Cerebellar cortex (tissue), 1 donor: ENCODE measurements at regions not wholly inside any gene's neighbourhood (a gene's known extent, or its start where the extent isn't known, plus 50 kb on each side); places are given as distances from the start of the nearest gene placed in this dataset.
A peak's percentile ranks its signal among the peaks of the same experiment; 100 is the strongest.
"Not testable (repeated sequence)": the region's sequence is repeated elsewhere in the genome, so short reads cannot be mapped to it uniquely, and the experiment has no call there.

Experiments
- DNase-seq: peaks from one replicate; pipeline ENCODE4 v3.0.0-alpha.2; 2015; ENCODE audit warnings: low spot score

DNA sequence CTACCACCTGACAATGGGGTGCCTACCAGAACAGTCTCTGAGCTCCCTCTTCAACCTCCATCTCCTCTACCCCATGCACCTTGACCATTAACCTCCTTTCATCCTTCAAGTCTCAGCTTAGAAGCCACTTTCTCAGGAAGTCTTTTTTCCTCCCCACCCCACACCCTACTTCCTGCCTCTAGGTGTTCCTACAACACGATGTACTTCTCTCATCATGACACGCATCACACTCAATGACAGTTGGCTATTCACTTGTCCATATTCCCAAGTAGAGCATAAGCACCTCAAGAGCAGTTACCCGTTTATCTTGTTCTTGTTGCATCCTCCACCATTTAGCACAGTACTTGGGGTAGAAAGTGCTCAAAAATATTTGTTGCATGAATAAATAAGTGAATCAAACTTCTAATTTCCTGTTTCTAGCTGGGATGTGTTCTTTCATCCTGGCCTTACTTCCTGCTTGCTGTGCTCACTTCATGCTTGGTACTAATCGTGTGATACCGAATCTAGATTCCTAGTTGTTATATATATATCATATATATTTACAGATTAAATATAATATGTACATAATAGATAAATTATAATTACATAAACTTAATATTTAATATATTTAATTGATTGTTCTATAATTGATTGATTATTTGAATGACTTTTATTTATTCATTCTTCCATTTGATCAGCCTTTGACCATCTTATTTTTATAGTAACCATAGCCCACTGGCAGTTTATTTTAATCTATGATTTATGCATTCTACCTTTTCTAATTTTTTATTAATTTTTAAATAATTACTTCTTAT is 177.5 kb upstream of the TMEM45B start:
- no peak for DNase-seq

DNA sequence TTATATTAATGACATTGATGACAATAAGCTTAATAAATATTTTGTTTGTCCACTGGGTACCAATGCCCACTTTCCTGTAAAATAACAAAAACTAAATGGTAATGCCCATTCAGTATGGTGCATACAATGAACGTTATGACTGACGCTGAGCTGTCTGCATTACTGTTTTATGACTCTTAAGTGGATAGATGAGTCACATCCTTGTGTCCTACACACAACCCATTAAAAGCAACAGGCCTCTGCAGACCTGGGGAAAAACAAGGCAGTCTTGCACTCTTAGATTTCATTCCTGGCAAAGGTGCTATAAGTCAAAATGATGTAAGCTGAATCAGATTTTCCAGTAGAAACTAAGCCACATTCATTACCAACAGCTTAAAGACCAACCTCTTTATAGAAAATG is 176.3 kb upstream of the TMEM45B start:
- no peak for DNase-seq

- no peak for DNase-seq
Observed at GRCh38 chr11:129640671-129641070, 175.0 kb upstream of the TMEM45B start.

DNA sequence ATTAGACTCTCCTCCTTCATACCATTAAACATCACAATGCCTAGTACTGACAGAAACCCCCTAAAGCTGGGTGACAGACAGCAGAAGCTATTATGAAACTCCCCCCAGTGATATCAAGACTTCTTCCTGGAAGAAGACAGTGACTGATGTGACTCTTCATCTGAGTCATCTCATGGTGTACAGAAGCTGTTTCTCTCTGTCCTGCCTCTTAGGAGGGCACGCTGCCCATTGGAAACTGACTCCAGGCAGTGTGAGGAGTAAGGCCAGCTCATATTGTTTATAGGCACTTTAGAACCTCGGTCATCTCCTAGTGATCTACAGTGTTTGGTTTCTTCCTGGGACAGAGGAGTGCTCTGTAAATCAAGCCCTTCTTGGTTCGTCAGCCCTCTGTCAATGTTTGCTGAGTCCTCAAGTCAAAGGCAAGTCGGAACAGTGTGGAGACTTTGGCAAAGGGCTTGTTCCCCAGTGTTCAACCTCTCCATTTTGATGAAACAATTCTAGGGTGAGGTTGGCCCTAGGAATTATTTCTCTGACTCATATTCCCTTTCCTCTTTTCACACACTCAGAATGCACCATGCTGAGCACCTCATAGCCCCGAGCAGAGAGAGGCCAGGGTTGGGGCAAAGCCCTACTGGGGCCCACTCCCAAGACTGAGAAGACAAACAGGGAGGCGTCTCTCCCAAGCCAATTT is 172.5 kb upstream of the TMEM45B start:
- DNase-seq = no peak

DNA sequence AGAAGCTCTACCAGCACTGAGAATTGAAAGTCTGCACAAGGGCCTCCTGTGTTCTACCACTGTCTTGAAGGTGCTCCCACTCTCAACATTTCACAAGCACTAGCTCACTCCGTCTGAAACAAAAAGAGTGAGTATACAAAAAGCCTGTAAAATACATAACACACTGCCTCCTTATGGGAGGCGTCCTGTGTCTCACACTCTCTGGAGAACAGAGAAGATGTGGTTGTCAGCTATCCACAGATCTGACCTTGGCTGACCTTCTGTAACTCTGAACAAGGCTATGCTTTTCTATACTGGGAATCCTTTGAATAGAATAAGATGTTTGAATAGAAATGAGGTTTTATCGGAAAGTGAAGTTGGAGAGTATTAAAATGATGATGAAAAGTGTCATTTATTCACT is 171.3 kb upstream of the TMEM45B start:
- DNase-seq = no peak

DNA sequence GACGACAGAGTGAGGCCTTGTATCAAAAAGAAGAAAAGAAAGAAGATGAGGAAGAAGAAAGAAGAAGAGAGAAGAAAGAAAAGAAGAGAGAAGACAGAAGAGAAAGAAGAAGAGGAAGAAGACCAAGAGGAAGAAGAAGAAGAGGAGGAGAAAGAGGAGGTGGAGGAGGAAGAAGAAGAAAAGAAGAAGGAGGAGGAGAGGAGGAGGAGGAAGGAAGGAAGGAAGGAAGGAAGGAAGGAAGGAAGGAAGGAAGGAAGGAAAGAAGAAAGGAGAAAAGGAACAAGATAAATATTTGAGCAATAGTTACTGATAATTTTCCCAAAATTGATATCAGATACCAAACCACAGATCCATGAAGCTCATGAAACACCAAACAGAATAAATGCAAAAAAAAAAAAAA is 169.7 kb upstream of the TMEM45B start:
- no peak for DNase-seq

DNA sequence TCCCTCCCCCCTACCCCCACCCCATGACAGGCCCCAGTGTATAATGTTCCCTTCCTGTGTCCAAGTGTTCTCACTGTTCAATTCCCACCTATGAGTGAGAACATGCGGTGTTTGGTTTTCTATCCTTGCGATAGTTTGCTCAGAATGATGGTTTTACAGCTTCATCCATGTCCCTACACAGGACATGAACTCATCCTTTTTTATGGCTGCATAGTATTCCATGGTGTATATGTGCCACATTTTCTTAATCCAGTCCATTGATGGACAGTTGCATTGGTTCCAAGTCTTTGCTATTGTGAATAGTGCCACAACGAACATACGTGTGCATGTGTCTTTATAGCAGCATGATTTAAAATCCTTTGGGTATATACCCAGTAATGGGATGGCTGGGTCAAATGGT is 165.6 kb upstream of the TMEM45B start:
- not testable (repeated sequence) for DNase-seq

GRCh38 chr11:129652835-129653234 is 162.8 kb upstream of the TMEM45B start:
- DNase-seq = no peak

DNA sequence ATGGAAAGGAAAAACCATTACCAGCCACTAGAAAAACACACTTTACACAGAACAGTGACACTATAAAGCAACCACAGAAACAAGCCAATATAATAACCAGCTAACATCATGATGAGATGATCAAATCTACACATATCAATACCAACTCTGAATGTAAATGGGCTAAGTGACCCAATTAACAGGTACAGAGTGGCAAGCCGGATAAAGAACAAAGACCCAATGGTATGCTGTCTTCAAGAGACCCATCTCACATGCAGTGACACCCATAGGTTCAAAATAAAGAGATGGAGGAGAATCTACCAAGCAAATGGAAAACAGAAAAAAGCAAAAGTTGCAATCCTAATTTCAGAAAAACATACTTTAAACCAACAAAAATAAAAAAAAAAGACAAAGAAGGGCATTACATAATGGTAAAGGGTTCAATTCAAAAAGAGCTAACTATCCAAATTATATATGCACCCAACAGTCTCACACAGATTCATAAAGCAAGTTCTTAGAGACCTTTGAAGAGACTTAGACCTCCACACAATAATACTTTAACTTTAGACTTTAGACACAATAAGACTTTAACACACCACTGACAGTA is 160.3 kb upstream of the TMEM45B start:
- no peak for DNase-seq

DNA sequence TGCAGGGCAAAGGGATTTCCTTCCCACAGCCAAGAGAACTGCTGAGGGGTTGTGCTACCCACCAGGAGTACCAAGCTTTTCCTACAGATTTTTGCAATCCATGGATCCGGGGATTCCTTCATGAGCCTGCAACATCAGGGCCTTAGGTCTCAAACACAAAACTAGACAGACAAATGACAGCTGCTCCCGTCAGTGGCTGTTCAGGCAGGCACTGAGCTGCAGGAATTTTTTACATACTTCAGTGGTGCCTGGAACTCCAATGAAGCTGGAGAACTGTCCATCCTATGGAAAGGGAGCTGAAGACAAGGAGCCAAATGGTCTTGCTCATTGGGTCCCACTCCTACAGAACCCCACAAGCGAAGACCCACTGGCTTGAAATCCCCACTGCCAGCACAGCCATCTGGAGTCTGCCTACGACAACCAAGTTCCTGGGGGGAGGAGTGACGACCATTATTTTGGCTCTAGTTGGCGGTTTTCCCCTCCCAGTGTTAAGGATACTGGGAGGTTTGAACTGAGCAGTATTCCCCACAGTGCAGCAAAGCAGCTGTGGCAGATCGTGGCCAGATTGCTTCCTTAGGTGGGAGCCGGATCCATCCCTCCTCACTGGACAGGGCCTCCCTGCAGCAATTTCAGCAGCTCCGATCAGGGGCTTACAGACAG is 157.7 kb upstream of the TMEM45B start:
- no peak for DNase-seq

DNA sequence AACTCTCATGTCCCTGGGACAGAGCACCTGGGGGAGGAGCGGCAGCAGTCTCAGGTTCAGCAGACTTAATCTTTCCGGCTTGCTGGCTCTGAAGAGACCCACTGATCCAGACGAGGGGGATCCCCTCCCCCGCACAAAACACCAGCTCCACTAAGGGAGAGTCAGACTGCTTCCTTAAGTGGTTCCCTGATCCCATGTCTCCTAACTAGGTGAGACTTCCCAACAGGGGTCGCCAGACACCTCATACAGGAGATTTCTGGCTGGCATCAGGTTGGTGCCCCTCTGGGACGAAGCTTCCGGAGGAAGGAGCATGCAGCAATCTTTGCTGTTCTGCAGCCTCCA is 157.2 kb upstream of the TMEM45B start:
- DNase-seq = no peak

DNA sequence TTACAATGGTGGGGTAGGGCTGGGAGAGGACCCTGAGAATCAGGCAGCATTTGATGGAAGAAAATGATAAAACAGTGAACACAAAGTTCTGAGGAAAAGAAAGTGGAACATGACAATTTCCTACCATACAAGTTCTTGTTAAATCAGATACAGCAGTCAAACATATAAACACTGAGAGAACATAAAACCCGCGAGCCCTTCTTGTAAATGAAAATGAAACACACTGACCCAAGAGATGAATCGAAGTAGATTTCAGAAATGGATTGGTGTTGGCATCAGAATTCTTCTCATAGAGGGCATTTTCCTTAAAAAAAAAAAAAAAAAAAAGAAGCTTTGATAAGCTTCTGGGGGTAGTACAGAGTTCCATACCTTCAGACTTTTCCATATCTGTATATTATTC is 134.7 kb upstream of the TMEM45B start:
- no peak for DNase-seq

DNA sequence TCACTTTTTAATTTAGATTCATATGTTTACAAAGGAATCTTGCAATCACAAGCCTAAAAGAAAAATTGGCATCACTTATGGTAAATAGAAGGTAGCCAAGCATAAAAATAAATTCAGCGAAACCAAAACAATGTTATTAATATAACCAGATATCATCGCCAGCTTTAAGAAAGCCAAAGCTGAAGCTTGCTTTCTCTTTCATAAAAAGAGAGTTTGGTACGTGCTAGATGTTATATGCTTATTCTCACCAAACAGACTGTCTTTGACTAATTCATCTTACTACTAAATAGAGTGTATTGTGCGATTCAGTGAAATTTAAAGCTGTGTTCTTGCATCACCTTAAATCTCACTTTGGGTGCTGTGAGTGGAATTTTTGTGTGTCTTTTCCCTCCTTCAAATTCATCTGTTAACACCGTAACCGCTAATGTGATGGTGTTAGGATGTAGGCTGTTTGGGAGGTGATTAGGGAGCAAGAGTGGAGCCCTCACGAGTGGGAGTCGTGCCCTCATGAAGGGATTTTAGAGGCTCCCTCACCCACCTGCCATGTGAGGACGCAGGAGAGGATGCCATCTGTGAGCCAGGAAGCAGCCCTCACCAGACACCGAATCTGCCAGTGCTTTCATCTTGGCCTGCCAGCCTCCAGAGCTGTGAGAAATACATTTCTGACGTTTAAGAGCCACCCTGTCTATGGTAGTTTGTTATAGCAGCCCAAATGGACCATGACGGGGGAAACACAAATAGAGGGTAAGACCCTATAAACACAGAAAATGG is 134.1 kb upstream of the TMEM45B start:
- DNase-seq = no peak

DNA sequence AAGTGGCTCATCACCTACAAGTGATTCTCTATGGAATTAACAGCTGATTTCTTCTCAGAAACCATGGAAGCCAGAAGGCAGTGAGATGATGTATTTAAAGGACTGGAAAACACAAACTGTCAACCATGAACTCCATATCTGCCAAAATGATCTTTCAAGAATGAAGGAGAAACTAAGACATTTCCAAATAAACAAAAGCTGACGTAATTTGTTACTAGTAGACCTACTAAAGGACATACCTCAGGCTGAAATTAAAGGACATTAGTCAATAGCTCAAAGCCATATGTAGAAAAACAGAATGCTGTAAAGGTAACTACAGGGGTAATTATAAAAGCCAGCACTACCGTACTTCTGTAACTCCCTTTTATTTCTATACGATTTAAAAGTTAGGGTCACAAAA is 129.4 kb upstream of the TMEM45B start:
- no peak for DNase-seq

DNA sequence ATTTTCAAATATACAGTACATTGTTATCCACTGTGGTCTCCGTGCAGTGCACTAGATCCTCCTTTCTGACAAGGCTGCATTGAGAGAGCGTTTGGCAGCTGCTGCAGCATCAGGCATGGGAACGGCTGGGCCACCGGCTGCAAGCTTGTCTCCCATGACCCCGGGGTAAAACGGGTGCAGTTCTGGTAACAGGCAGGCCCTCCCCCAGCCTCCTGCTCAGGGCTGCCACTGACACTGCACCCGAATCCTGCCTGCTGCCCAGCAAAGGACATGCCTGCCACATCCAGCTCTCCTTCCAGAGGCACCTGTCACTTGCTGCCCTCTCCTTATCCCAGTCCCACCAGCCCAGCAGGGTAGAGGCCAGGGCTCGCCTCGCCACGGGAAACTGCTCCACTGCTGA is 124.5 kb upstream of the TMEM45B start:
- DNase-seq = no peak

GRCh38 chr11:129694538-129694937 is 121.1 kb upstream of the TMEM45B start:
- peak; percentile 1 for DNase-seq

GRCh38 chr11:129694966-129695365 is 120.7 kb upstream of the TMEM45B start:
- no peak for DNase-seq

- peak; percentile 20 for DNase-seq
Observed at GRCh38 chr11:129695571-129696308, 119.9 kb upstream of the TMEM45B start.

DNA sequence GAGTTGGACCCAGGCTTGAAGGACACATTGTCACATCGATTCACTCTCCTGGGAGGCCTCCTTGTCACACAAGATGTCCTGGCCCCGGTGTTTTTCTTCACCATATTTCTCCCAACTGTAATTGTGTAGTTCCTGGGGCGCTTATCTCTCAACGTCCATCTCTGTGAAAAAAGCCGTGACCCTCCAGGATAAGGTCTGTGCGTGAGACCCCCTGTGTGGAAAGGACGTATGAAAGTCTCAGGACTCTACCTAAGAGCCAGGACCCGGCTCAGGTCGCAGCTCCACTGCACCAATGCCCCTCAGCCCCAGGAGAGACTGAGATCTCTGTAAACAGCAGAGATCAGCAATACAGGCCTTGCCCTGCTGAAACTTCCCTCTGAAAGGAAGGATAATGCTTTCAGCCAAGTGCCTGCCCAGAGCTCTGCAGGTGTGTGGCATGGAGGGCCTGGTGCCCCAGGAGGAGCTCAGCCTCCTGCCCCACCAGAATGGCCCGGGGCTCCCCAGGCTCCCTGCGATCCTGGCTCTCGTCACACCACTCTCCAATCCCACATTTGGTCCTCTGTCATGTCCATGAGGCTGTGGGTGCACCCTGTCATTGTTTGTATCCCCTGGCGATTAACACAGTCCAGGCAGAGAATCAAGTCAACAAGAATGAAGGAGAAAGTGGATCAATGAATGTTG is 119.2 kb upstream of the TMEM45B start:
- no peak for DNase-seq

DNA sequence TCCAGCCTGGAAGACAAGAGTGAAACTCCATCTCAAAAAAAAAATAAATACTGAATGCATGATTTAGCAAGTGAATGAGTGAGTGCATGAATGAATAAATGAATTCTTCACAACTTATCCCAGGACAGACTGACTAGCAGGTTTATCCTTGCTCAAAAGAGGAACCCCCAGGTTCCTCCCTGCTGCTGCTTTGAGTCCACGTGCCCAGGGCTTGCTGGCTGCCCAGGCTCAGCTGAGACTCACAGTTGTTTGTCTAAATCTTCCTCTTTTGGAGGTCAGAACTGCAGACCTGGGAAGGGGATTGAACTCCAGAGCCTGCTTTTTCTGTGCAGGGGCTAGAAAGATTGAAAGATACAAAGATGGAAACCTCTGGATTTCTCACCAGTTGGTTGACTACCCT is 117.4 kb upstream of the TMEM45B start:
- DNase-seq = no peak
